Bronchial epithelial cell (primary cell): ENCODE measurements at regions not wholly inside any gene's neighbourhood (a gene's known extent, or its start where the extent isn't known, plus 50 kb on each side); places are given as distances from the start of the nearest gene placed in this dataset.
A peak's percentile ranks its signal among the peaks of the same experiment; 100 is the strongest.

ENCODE experiments used
- DNase-seq: peaks from one replicate; pipeline ENCODE4 v3.0.0-alpha.2; 2010; ENCODE audit warnings: low read depth
- FAIRE-seq: peaks from 2 replicates; lab custom pipeline; 2011; peaks lifted over from hg19 to GRCh38; lab: Jason Lieb, UNC
- H3K27me3 ChIP-seq: 2 replicates; pipeline ENCODE4 v1.5.1; 2011; ENCODE audit warnings: low read length; ENCODE audit not compliant: control insufficient read depth, insufficient read depth
- H3K36me3 ChIP-seq: 2 replicates; pipeline ENCODE4 v1.5.1; 2011; ENCODE audit warnings: low read length; ENCODE audit not compliant: control insufficient read depth, insufficient read depth
- H3K4me3 ChIP-seq: 2 replicates; pipeline ENCODE4 v1.5.1; 2011; ENCODE audit warnings: mild to moderate bottlenecking, low read depth, low read length, control low read depth
- TF ChIP-seq, protein P1 (sequence below): IDR thresholded peaks from 2 replicates; pipeline ENCODE4 v1.5.1; 2011; ENCODE audit warnings: mild to moderate bottlenecking, moderate library complexity, low read length, control low read depth, inconsistent platforms; ENCODE audit not compliant: insufficient read depth, severe bottlenecking

DNA sequence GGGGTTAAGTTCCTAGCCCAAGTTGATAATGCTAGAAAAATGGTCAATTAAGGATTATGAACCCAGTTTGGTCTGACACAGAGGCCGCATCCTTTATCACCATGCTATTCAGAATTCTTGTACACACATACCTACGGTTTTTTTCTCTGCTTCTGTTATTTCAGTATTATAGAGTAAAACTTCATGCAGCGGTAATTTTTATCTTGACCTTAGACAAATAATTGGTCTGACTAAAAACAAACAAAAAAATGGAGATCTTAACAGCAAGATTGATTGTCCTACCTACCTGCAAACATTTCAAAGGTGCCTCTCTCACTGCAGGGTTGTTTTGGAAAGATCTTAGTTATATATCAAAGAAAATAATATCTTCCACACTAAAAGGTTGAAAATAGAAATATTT is 201.9 kb upstream of the PRICKLE1 start:
- no peak for FAIRE-seq
- TF ChIP-seq, protein P1, sequence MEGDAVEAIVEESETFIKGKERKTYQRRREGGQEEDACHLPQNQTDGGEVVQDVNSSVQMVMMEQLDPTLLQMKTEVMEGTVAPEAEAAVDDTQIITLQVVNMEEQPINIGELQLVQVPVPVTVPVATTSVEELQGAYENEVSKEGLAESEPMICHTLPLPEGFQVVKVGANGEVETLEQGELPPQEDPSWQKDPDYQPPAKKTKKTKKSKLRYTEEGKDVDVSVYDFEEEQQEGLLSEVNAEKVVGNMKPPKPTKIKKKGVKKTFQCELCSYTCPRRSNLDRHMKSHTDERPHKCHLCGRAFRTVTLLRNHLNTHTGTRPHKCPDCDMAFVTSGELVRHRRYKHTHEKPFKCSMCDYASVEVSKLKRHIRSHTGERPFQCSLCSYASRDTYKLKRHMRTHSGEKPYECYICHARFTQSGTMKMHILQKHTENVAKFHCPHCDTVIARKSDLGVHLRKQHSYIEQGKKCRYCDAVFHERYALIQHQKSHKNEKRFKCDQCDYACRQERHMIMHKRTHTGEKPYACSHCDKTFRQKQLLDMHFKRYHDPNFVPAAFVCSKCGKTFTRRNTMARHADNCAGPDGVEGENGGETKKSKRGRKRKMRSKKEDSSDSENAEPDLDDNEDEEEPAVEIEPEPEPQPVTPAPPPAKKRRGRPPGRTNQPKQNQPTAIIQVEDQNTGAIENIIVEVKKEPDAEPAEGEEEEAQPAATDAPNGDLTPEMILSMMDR, result no peak
- no peak overlapping the region for H3K4me3 ChIP-seq
- H3K27me3 ChIP-seq, result no peaks in the 10 kb centered on the region
- DNase-seq, result no peak
- H3K36me3 ChIP-seq, result no peaks in the 10 kb centered on the region

DNA sequence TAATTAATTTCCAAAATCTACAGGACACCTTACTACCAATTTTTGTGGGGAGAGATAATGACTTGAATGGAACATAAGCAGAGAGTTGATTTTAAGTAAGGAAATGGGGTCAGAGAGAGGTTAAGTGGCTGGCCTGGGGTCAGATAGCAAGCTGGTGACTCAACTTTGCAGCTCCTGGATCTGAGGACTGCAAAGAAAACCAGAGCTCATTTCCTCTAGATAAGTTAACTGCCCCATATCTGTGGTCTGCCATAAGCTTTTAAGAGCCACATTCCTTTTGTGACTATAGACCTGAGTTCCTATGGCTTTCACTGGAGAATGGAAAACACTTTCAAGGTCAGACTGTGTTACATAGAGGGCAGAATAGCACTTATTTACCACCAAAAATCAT is 201.2 kb upstream of the PRICKLE1 start:
- no peak overlapping the region for H3K4me3 ChIP-seq
- FAIRE-seq (no peak), DNase-seq (peak; percentile 13)
- TF ChIP-seq, protein P1, result no peak
- no peaks in the 10 kb centered on the region for H3K36me3 ChIP-seq
- no peaks in the 10 kb centered on the region for H3K27me3 ChIP-seq

DNA sequence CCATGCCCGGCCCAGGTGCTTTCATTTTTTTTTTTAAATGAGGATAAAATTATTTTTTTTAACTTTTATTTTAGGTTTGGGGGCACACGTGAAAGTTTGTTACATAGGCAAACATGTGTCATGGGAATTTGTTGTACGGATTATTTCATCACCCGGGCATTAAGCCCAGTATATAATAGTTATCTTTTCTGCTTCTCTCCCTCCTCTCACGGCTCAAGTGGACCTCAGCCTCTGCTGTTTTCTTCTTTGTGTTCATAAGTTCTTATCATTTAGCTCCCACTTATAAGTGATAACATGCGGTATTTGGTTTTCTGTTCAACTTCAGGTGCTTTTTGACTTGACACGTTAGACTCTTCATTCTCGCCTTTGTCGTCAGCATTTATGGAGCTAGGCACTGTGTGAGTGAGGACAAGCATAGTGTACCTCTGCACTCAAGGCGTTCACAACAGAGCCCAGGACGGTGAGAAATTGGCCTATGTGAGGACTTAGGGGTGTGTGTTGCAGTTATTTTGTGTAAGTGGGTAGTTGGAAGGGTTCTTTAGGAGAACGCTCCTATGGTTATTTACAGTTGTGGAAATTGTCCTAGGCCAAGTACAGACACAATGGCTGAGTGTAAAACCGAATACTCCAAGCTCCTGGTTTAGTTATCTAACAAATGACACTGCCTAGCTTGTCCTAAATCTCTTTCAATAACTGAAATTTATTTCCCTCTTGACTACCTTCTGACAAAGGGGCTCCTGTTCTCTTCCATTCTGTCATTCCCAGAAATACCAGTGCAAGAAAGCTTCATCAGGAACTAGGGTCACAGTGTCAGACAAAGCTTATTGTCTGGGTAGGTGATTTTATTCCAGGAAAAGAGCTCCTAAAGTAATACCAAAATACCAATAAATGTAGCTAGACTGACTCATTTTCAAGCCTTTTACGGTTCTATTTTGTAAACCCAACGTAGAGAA is 200.5 kb upstream of the PRICKLE1 start:
- Histone ChIP-seq H3K27me3 (no peaks in the 10 kb centered on the region), H3K4me3 (no peak overlapping the region), H3K36me3 (no peaks in the 10 kb centered on the region)
- FAIRE-seq (peak; percentile 82), DNase-seq (no peak)
- TF ChIP-seq, protein P1, result no peak

DNA sequence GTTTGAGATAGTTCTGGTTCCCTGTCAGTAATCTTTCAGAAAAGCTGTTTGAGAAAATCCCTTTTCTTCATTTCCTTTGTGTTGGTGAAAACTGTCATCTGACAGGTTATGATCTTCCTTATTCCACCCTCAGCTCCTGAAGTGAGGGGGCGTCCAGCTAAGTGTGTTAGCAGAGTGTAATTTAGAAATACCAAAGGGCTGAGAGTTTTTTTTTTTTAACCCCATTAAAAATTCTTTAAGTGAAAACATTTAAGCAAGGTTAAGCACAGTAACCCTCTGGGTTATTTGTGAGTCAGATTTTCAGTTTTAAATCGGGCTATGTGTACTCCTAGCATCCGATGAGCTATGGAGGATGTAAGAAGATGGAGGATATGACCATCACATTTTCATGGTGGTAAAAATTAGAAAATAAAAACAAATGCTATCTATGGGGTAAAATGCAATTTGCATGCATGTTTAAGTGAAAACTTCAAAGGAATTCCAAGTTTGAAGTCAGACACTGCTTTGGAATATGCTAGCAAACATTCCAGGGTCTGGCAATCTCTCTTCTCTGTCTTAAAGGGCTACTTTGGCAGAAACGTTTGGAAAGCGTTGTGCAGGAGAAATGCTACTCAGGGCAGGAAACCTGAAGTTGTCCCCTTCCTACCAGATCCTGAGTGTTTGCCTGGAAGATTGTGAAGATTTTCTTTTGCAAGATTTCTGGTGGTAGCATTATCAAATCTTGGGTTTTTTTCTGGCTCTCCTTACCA is 197.0 kb upstream of the PRICKLE1 start:
- H3K27me3 ChIP-seq, result no peaks in the 10 kb centered on the region
- TF ChIP-seq, protein P1, result no peak
- H3K4me3 ChIP-seq, result no peak overlapping the region
- no peaks in the 10 kb centered on the region for H3K36me3 ChIP-seq
- DNase-seq, result no peak
- peak; percentile 80 for FAIRE-seq

DNA sequence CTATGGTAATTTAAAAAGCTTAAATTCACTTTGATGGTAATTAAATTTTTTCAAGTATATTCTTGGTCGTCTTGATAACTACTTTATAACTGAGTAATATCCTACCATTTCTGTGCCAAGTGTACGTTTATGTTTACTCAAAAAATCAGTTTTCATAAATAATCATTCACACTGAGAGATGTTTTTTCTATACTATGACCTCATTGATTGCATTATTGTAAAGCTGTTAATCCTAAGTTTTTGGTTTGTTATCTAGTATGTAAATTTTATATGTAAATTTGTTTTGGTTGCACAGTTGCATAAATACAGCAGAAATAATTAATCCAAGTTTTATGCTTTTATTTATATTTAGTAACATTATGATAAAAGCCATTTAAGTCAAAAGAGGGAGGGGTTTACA is 196.4 kb upstream of the PRICKLE1 start:
- Histone ChIP-seq H3K27me3 (no peaks in the 10 kb centered on the region), H3K36me3 (no peaks in the 10 kb centered on the region), H3K4me3 (no peak overlapping the region)
- FAIRE-seq, result no peak
- TF ChIP-seq, protein P1, result no peak
- DNase-seq, result no peak
